Activated T-helper 2 cell treated with anti-CD3 and anti-CD28 coated beads, Interferon-gamma antibody, Interleukin-2, Interleukin-4, amounts not matched to agents 10 μg/mL and 5 μg/mL and 100 μg/mL, durations not matched to agents 14 hours and 24 hours and 36 hours (primary cell): ENCODE measurements at regions not wholly inside any gene's neighbourhood (a gene's known extent, or its start where the extent isn't known, plus 50 kb on each side); places are given as distances from the start of the nearest gene placed in this dataset.

Experiments
- DNase-seq: peaks from one replicate; pipeline ENCODE4 v3.0.0; 2021; ENCODE audit warnings: low spot score
- H3K27ac Mint-ChIP-seq: one replicate; pipeline ENCODE4 v1.8.0; 2021; ENCODE audit warnings: mixed read lengths
- H3K27me3 Mint-ChIP-seq: one replicate; pipeline ENCODE4 v1.8.0; 2021; ENCODE audit warnings: low read depth, mixed read lengths
- H3K36me3 Mint-ChIP-seq: one replicate; pipeline ENCODE4 v1.8.0; 2021; ENCODE audit warnings: low read depth, mixed read lengths
- H3K4me1 Mint-ChIP-seq: one replicate; pipeline ENCODE4 v1.8.0; 2021; ENCODE audit warnings: low read depth, mixed read lengths
- H3K4me3 Mint-ChIP-seq: one replicate; pipeline ENCODE4 v1.8.0; 2021; ENCODE audit warnings: low read depth, mild to moderate bottlenecking, moderate library complexity, mixed read lengths
- H3K9me3 Mint-ChIP-seq: one replicate; pipeline ENCODE4 v1.8.0; 2021; ENCODE audit warnings: mixed read lengths
- intact Hi-C: fragments of 100-400 bp; cut with micrococcal nuclease; formaldehyde crosslinking; loops from one replicate; pipeline ENCODE4 v1.15.1; 2023

DNA sequence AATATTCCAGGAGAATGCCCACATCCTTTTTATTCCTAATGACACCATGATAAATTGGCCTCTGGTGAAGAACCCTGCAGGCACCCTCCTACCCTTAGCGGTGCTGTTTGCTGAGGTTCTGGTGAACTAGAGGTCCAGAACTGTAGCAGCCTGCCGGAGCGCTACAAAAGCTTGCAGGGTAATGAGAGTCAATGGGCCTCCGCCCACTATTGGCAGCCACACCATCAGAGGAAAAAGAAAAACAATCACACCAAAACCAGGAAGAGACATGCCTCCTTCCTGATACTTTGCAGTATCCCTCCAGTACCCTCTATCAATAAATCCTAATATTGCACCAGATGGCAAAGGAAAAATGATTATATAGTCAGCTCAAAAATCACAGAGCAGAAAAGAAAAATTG is 142.9 kb downstream of the SPTSSA start:
- Mint-ChIP-seq H3K9me3 (no peaks in the 10 kb centered on the region), H3K4me3 (no peak overlapping the region), H3K27ac (no peak overlapping the region), H3K4me1 (peaks cover 2% of the 10 kb centered on the region), H3K36me3 (no peaks in the 10 kb centered on the region), H3K27me3 (peaks cover 2% of the 10 kb centered on the region)
- intact Hi-C loops, result no loop called here
- no peak for DNase-seq

GRCh38 chr14:34318014-34318413 is 144.0 kb downstream of the SPTSSA start:
- Mint-ChIP-seq H3K27me3 (peaks cover 2% of the 10 kb centered on the region), H3K4me3 (no peak overlapping the region), H3K27ac (no peak overlapping the region), H3K9me3 (no peaks in the 10 kb centered on the region), H3K4me1 (peaks cover 2% of the 10 kb centered on the region), H3K36me3 (no peaks in the 10 kb centered on the region)
- intact Hi-C loops, result no loop called here
- DNase-seq, result no peak

- Mint-ChIP-seq H3K4me1 (no peaks in the 10 kb centered on the region), H3K9me3 (no peaks in the 10 kb centered on the region), H3K4me3 (no peak overlapping the region), H3K27me3 (peaks cover 5% of the 10 kb centered on the region), H3K27ac (no peak overlapping the region), H3K36me3 (no peaks in the 10 kb centered on the region)
- intact Hi-C loops, result no loop called here
- DNase-seq, result no peak
Observed at GRCh38 chr14:34310724-34311123, 151.3 kb downstream of the SPTSSA start.

- H3K27me3 Mint-ChIP-seq, result peaks cover 2% of the 10 kb centered on the region
- intact Hi-C loops, result loop anchor here (5.0 kb wide), 2 partner anchors 1592 to 1727 kb away; no protein-coding TSS in a partner anchor
- H3K27ac Mint-ChIP-seq, result no peak overlapping the region
- no peak for DNase-seq
- no peaks in the 10 kb centered on the region for H3K4me1 Mint-ChIP-seq
- H3K36me3 Mint-ChIP-seq, result no peaks in the 10 kb centered on the region
- H3K9me3 Mint-ChIP-seq, result no peaks in the 10 kb centered on the region
- no peak overlapping the region for H3K4me3 Mint-ChIP-seq
Observed at GRCh38 chr14:34303811-34304210, 158.2 kb downstream of the SPTSSA start.

DNA sequence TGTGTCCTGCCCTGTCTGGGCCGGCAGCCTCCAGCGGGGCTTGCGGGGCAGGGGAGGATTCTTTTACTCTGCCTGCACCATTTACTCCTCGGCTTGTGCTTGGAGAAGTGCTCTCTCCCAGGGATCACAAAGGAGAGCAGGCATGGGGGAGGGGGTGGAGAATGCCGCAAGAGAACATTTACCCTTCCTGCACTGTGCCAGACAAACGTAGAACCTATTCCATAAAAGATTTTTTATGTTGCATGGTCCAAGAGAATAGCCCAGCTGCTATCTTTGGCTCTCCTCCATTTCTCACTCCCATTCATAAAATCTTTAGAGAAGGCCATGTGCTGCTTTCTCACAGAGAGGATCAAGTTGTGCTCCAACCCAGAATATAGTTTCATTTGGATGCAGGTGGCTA is 159.4 kb downstream of the SPTSSA start:
- H3K4me1 Mint-ChIP-seq, result no peaks in the 10 kb centered on the region
- intact Hi-C loops, result loop anchor here (5.0 kb wide), 2 partner anchors 1590 to 1725 kb away; no protein-coding TSS in a partner anchor
- no peaks in the 10 kb centered on the region for H3K36me3 Mint-ChIP-seq
- no peak overlapping the region for H3K4me3 Mint-ChIP-seq
- H3K27me3 Mint-ChIP-seq, result peaks cover 2% of the 10 kb centered on the region
- no peaks in the 10 kb centered on the region for H3K9me3 Mint-ChIP-seq
- no peak overlapping the region for H3K27ac Mint-ChIP-seq
- no peak for DNase-seq

- H3K36me3 Mint-ChIP-seq, result no peaks in the 10 kb centered on the region
- H3K27me3 Mint-ChIP-seq, result peaks cover 2% of the 10 kb centered on the region
- no peak for DNase-seq
- H3K9me3 Mint-ChIP-seq, result no peaks in the 10 kb centered on the region
- no peak overlapping the region for H3K4me3 Mint-ChIP-seq
- H3K4me1 Mint-ChIP-seq, result no peaks in the 10 kb centered on the region
- intact Hi-C loops, result loop anchor here (5.0 kb wide), 2 partner anchors 1589 to 1724 kb away; no protein-coding TSS in a partner anchor
- no peak overlapping the region for H3K27ac Mint-ChIP-seq
Observed at GRCh38 chr14:34300882-34301734, 160.9 kb downstream of the SPTSSA start.

DNA sequence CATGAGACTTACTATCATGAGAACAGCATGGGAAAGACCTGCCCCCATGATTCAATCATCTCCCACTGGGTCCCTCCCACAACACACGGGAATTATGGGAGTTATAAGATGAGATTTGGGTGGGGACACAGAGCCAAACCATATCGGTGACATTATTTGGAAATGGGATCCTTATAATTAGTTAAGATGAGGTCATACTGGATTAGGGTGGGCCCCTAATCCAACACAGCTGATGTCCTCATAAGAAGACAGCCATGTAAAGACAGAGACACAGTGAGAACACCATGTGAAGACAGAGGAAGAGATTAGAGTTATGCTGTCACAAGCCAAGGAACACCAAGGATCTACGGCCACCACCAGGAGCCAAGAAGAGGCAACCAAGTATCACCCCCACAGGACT is 161.7 kb downstream of the SPTSSA start:
- intact Hi-C loops, result loop anchor here (5.0 kb wide), 2 partner anchors 1588 to 1723 kb away; no protein-coding TSS in a partner anchor

GRCh38 chr14:34299360-34299759 is 162.7 kb downstream of the SPTSSA start:
- no peaks in the 10 kb centered on the region for H3K9me3 Mint-ChIP-seq
- DNase-seq, result no peak
- H3K4me3 Mint-ChIP-seq, result no peak overlapping the region
- no peaks in the 10 kb centered on the region for H3K36me3 Mint-ChIP-seq
- H3K4me1 Mint-ChIP-seq, result no peaks in the 10 kb centered on the region
- intact Hi-C loops, result no loop called here
- H3K27ac Mint-ChIP-seq, result no peak overlapping the region
- no peaks in the 10 kb centered on the region for H3K27me3 Mint-ChIP-seq

More for the DNA sequence above, 161.7 kb downstream of the SPTSSA start:
- H3K9me3 Mint-ChIP-seq, result no peaks in the 10 kb centered on the region
- H3K4me1 Mint-ChIP-seq, result no peaks in the 10 kb centered on the region
- DNase-seq, result no peak
- no peaks in the 10 kb centered on the region for H3K36me3 Mint-ChIP-seq
- H3K27ac Mint-ChIP-seq, result no peak overlapping the region
- H3K27me3 Mint-ChIP-seq, result peaks cover 2% of the 10 kb centered on the region
- no peak overlapping the region for H3K4me3 Mint-ChIP-seq

DNA sequence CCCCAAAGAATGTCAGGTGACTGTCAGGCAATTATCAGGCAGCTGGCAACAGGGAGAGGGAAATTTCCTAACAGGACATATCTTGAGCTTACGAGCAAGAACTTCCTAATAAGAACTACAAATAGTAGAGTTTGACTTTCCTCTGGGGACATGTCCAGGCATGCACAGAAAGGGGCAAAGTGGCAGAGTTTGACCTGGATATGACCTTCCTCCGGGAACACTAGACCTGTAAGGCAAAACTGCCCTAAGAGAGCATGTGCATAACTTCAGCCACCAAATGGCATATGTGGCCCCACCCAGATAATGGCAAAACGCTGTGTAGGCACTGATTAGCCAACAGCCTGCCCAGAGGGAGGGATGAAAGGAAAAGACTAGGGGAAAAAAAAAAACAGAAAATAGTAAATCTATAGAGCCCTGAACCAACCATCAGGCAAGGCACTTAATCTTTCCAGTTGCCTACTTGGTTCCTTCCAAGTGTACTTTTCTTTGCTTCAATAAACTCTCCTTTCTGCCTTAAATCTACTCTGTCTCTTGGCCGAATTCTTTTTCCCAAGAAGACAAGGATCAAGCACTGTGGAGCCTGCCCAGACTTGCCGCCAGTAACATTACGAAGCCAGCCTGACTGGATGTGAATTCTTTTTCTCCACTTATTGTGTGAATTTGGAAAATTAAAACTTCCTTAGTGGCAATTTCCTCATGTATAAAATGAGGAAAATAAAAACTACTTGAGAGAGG is 164.1 kb downstream of the SPTSSA start:
- Mint-ChIP-seq H3K27me3 (no peaks in the 10 kb centered on the region), H3K27ac (no peak overlapping the region), H3K36me3 (no peaks in the 10 kb centered on the region), H3K4me3 (no peak overlapping the region), H3K9me3 (no peaks in the 10 kb centered on the region), H3K4me1 (no peaks in the 10 kb centered on the region)
- DNase-seq, result no peak
- intact Hi-C loops, result no loop called here

DNA sequence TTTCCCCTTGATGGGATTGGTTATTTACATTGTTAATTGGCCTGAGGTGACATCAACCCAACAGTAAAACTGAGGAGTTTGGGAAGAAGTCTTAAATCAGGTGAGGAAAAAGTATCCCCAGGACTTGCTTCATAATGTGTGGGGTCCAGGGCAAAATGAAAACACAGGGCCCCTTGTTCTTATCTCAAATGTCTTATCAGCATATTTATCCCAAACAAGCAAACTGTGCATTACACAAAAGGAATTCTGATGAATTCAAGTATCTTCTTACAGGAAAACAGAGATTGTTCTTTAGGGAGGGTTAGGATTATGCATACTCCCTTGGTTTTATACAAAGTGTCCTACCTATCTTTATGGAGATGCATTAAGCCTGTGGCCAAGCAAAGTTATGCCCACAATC is 178.4 kb downstream of the SPTSSA start:
- Mint-ChIP-seq H3K36me3 (no peaks in the 10 kb centered on the region), H3K27ac (no peak overlapping the region), H3K4me3 (no peak overlapping the region), H3K9me3 (no peaks in the 10 kb centered on the region), H3K4me1 (no peaks in the 10 kb centered on the region), H3K27me3 (no peaks in the 10 kb centered on the region)
- DNase-seq, result no peak
- intact Hi-C loops, result no loop called here

- Mint-ChIP-seq H3K27ac (no peak overlapping the region), H3K27me3 (peaks cover 4% of the 10 kb centered on the region), H3K4me3 (no peak overlapping the region), H3K36me3 (no peaks in the 10 kb centered on the region), H3K4me1 (peaks cover 3% of the 10 kb centered on the region), H3K9me3 (no peaks in the 10 kb centered on the region)
- DNase-seq, result no peak
- intact Hi-C loops, result no loop called here
Observed at GRCh38 chr14:34277191-34277590, 184.8 kb downstream of the SPTSSA start.

DNA sequence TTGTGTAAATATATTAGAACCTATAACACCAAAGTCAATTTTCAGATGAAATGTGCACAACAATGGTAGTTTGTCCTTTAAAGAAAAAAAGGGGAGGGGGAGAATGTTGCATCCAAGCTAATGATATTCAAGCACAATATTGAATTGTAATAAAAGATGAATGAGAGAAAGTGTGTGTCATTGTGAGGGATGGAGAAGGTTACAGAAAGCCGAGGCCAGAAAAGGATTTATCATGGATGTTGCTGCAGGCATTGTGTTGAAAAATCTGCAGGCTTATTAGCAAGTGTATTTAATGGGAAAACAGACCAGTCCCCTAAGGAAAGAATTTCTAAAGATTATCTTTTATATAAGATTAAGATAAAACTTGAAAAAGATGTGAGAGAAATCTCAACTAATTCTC is 186.5 kb downstream of the SPTSSA start:
- H3K27ac Mint-ChIP-seq, result no peak overlapping the region
- DNase-seq, result no peak
- H3K36me3 Mint-ChIP-seq, result no peaks in the 10 kb centered on the region
- H3K27me3 Mint-ChIP-seq, result peaks cover 7% of the 10 kb centered on the region
- no peak overlapping the region for H3K4me3 Mint-ChIP-seq
- peaks cover 3% of the 10 kb centered on the region for H3K4me1 Mint-ChIP-seq
- H3K9me3 Mint-ChIP-seq, result no peaks in the 10 kb centered on the region
- intact Hi-C loops, result no loop called here

GRCh38 chr14:34275078-34275477 is 187.0 kb downstream of the SPTSSA start:
- DNase-seq, result no peak
- Mint-ChIP-seq H3K9me3 (no peaks in the 10 kb centered on the region), H3K36me3 (no peaks in the 10 kb centered on the region), H3K4me1 (peaks cover 3% of the 10 kb centered on the region), H3K27ac (no peak overlapping the region), H3K4me3 (no peak overlapping the region), H3K27me3 (peaks cover 7% of the 10 kb centered on the region)
- intact Hi-C loops, result no loop called here
